PC-3 (cell line): ENCODE measurements at regions not wholly inside any gene's neighbourhood (a gene's known extent, or its start where the extent isn't known, plus 50 kb on each side); places are given as distances from the start of the nearest gene placed in this dataset.

Experiments
- ATAC-seq: fragments of 200-7000 bp; cut with Tn5 transposase; 2 replicates; pipeline ENCODE4 v1.9.1; 2020; ENCODE audit warnings: mild to moderate bottlenecking, moderate library complexity
- BruUV-seq: library from RNA; stranded (reverse); fragments of 400-500 nt; replicated peaks from 2 replicates; lab custom pipeline; 2021; lab: Mats Ljungman, UMichigan
- CTCF ChIA-PET: fragments of 300-600 bp; sonication (Branson Sonifier 250); formaldehyde crosslinking; loops from one replicate; lab custom pipeline; 2022; ENCODE audit warnings: antibody characterized with exemption; lab: Charles Lee
- POLR2A ChIA-PET: fragments of 300-600 bp; sonication (Branson Sonifier 250); formaldehyde crosslinking; loops from one replicate; lab custom pipeline; 2022; ENCODE audit warnings: antibody characterized with exemption; ENCODE audit not compliant: unreplicated experiment; lab: Charles Lee
- DNase-seq: peaks from one replicate; pipeline ENCODE4 v3.0.0-alpha.2; 2015
- H2AFZ ChIP-seq: fragments of 300-600 bp; sonication (generic); 2 replicates; pipeline ENCODE4 v1.6.0; 2016; ENCODE audit warnings: antibody characterized with exemption, low read length
- H3F3A ChIP-seq: fragments of 300-600 bp; sonication (generic); one replicate; pipeline ENCODE4 v1.6.0; 2017; ENCODE audit warnings: antibody characterized with exemption, low read length, control low read depth, mild to moderate bottlenecking; ENCODE audit not compliant: unreplicated experiment
- H3K27ac ChIP-seq: fragments of 300-600 bp; sonication (generic); 2 replicates; pipeline ENCODE4 v1.5.1; 2016; ENCODE audit warnings: mild to moderate bottlenecking, low read length
- H3K27me3 ChIP-seq: fragments of 300-600 bp; sonication (generic); 2 replicates; pipeline ENCODE4 v1.6.1; 2016; ENCODE audit warnings: low read length, mixed read lengths
- H3K36me3 ChIP-seq: fragments of 300-600 bp; sonication (generic); 2 replicates; pipeline ENCODE4 v1.6.1; 2016; ENCODE audit warnings: low read depth, mixed run types, low read length, mixed read lengths
- H3K4me1 ChIP-seq: fragments of 300-600 bp; sonication (generic); 2 replicates; pipeline ENCODE4 v1.5.1; 2016; ENCODE audit warnings: low read length; ENCODE audit not compliant: insufficient read depth
- H3K4me2 ChIP-seq: fragments of 300-600 bp; sonication (generic); 2 replicates; pipeline ENCODE4 v1.6.0; 2016; ENCODE audit warnings: low read length
- H3K4me3 ChIP-seq: fragments of 300-600 bp; sonication (generic); 2 replicates; pipeline ENCODE4 v1.5.1; 2016; ENCODE audit warnings: mild to moderate bottlenecking, low read length, mixed read lengths
- H3K79me2 ChIP-seq: fragments of 300-600 bp; sonication (generic); 2 replicates; pipeline ENCODE4 v1.6.1; 2017; ENCODE audit warnings: low read length, mixed read lengths
- H3K9ac ChIP-seq: fragments of 300-600 bp; sonication (generic); 2 replicates; pipeline ENCODE4 v1.6.0; 2016; ENCODE audit warnings: mild to moderate bottlenecking, low read length
- H3K9me2 ChIP-seq: fragments of 300-600 bp; sonication (generic); replicated peaks from 2 replicates; pipeline ENCODE4 v1.6.1; 2016; ENCODE audit warnings: mixed run types, low read length, mixed read lengths
- H3K9me3 ChIP-seq: fragments of 300-600 bp; sonication (generic); 2 replicates; pipeline ENCODE4 v1.6.1; 2016; ENCODE audit warnings: low read length, mixed read lengths
- H4K20me1 ChIP-seq: fragments of 300-600 bp; sonication (generic); 2 replicates; pipeline ENCODE4 v1.6.1; 2016; ENCODE audit warnings: low read length, mixed read lengths
- EZH2 ChIP-seq: fragments of 300-600 bp; sonication (generic); IDR thresholded peaks from one replicate; pipeline ENCODE4 v1.6.1; 2017; ENCODE audit warnings: antibody characterized with exemption, mild to moderate bottlenecking, low read length; ENCODE audit not compliant: unreplicated experiment
- EZH2phosphoT487 ChIP-seq: fragments of 300-600 bp; sonication (generic); IDR thresholded peaks from 2 replicates; pipeline ENCODE4 v1.6.1; 2018; ENCODE audit warnings: mild to moderate bottlenecking, antibody characterized with exemption, low read length, borderline replicate concordance
- intact Hi-C: fragments of 100-400 bp; cut with micrococcal nuclease; formaldehyde crosslinking; loops from 2 replicates; pipeline ENCODE4 v1.9.0; 2023
- TF ChIP-seq, protein P1 (sequence below): fragments of 300-600 bp; sonication (generic); conservative IDR thresholded peaks from 2 replicates; pipeline ENCODE4 v1.5.1; 2017; ENCODE audit warnings: antibody characterized with exemption, low read depth, mild to moderate bottlenecking, low read length

DNA sequence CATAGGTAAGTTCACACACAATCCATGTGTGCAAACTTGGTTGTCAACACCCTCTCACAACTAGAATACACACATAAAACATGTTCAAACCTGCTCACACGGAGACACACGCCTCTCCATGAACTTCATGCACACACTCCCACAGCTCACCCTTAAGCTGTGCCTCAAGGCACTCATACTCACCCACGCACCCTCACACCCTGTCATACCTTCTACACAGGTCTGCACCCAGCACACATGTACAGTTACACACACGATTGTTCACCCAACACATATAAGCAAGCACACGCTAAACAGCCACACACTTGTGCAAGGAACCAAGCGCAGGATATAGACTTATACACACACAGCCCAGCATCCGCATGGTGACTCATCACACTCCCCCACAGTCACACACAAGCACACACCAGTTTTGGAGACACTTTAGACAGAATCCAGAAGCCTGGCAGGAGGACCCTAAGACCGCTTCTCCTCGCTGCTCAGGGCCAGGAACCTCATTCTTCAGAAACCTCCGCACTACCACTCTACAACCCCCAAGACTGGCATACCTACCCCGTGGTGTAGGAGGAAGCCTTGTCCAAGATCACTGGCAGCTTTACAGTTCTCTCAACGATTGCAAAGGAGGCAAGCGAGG is 58.7 kb upstream of the ZC3H12A start:
- ChIA-PET CTCF (no interaction called here), POLR2A (no interaction called here)
- H2AFZ ChIP-seq, result no peak overlapping the region
- H3K36me3 ChIP-seq, result no peaks in the 10 kb centered on the region
- H3K9ac ChIP-seq, result no peak overlapping the region
- DNase-seq, result no peak
- H3K27me3 ChIP-seq, result peaks cover 27% of the 10 kb centered on the region; the same call in 1 of the 2 replicates
- TF ChIP-seq EZH2phosphoT487 (no peak), EZH2 (no peak)
- TF ChIP-seq, protein P1, sequence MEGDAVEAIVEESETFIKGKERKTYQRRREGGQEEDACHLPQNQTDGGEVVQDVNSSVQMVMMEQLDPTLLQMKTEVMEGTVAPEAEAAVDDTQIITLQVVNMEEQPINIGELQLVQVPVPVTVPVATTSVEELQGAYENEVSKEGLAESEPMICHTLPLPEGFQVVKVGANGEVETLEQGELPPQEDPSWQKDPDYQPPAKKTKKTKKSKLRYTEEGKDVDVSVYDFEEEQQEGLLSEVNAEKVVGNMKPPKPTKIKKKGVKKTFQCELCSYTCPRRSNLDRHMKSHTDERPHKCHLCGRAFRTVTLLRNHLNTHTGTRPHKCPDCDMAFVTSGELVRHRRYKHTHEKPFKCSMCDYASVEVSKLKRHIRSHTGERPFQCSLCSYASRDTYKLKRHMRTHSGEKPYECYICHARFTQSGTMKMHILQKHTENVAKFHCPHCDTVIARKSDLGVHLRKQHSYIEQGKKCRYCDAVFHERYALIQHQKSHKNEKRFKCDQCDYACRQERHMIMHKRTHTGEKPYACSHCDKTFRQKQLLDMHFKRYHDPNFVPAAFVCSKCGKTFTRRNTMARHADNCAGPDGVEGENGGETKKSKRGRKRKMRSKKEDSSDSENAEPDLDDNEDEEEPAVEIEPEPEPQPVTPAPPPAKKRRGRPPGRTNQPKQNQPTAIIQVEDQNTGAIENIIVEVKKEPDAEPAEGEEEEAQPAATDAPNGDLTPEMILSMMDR, result no peak
- H3K9me2 ChIP-seq, result no peaks in the 10 kb centered on the region
- H3K27ac ChIP-seq, result no peak overlapping the region
- intact Hi-C loops, result no loop called here
- H3K4me1 ChIP-seq, result no peaks in the 10 kb centered on the region
- no peak overlapping the region for H3K4me2 ChIP-seq
- H3K79me2 ChIP-seq, result no peaks in the 10 kb centered on the region
- H3F3A ChIP-seq, result no peaks in the 10 kb centered on the region
- no TSS peak for BruUV-seq
- ATAC-seq, result no peak
- H3K9me3 ChIP-seq, result no peaks in the 10 kb centered on the region
- H4K20me1 ChIP-seq, result no peaks in the 10 kb centered on the region
- no peak overlapping the region for H3K4me3 ChIP-seq

DNA sequence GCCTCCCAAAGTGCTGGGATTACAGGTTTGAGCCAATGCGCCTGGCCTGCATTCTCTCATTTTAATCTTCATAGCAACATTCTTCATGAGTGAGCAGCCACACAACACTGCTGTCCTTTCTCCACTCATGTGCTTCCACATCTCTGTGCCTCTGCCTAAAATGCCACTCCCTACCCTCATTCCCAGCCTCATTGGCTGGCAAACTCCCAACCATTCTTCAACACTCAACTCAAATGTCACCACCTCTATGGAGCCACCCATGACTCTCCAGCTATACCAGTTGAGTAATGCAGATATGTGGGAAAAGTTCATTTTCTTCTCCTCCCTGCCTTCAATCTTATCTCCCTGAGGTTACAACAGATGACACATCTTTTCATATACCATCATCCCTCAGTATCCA is 53.9 kb upstream of the ZC3H12A start:
- BruUV-seq, result no TSS peak
- Histone ChIP-seq H3K27me3 (peaks cover 33% of the 10 kb centered on the region), H2AFZ (no peak overlapping the region), H3F3A (no peaks in the 10 kb centered on the region), H3K9me2 (no peaks in the 10 kb centered on the region), H3K9me3 (no peaks in the 10 kb centered on the region), H3K4me3 (no peak overlapping the region), H3K36me3 (no peaks in the 10 kb centered on the region), H3K4me1 (no peaks in the 10 kb centered on the region), H3K27ac (no peak overlapping the region), H4K20me1 (no peaks in the 10 kb centered on the region), H3K9ac (no peak overlapping the region), H3K4me2 (no peak overlapping the region), H3K79me2 (no peaks in the 10 kb centered on the region)
- ChIA-PET CTCF (no interaction called here), POLR2A (no interaction called here)
- TF ChIP-seq, protein P1, result no peak
- TF ChIP-seq EZH2phosphoT487 (no peak), EZH2 (no peak)
- ATAC-seq (no peak), DNase-seq (no peak)
- intact Hi-C loops, result no loop called here

DNA sequence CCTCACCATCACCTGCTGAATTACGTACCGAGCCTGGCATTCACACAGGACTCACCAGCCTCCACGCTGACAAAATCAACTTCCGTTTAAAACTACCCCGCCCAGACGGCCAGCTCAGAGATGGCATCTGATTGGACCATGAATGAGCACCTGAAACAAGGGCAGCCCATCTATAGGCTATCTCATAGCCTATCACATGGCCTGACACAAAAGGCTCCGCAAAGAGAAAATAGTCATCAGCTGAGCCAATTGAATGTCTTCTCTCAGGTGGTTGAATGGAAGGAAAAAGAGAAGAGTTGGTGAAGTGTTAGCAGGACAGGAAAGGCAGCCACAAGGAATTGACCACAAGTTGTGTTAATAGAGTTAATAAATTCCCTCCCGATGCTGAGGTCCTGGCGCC is 50.6 kb upstream of the ZC3H12A start:
- Histone ChIP-seq H3K9me2 (no peaks in the 10 kb centered on the region), H3F3A (no peaks in the 10 kb centered on the region), H3K36me3 (no peaks in the 10 kb centered on the region), H2AFZ (no peak overlapping the region), H3K4me3 (no peak overlapping the region), H3K4me1 (no peaks in the 10 kb centered on the region), H3K27me3 (peaks cover 35% of the 10 kb centered on the region), H3K9ac (no peak overlapping the region), H3K4me2 (no peak overlapping the region), H3K9me3 (no peaks in the 10 kb centered on the region), H3K27ac (no peak overlapping the region), H3K79me2 (no peaks in the 10 kb centered on the region), H4K20me1 (no peaks in the 10 kb centered on the region)
- ATAC-seq (no peak), DNase-seq (no peak)
- CTCF ChIA-PET, result no interaction called here
- POLR2A ChIA-PET, result no interaction called here
- TF ChIP-seq EZH2 (no peak), EZH2phosphoT487 (no peak)
- TF ChIP-seq, protein P1, result no peak
- intact Hi-C loops, result no loop called here
- no TSS peak for BruUV-seq
